Stomach (tissue), 4 donors: ENCODE measurements at regions not wholly inside any gene's neighbourhood (a gene's known extent, or its start where the extent isn't known, plus 50 kb on each side); places are given as distances from the start of the nearest gene placed in this dataset.
"Not testable (repeated sequence)": the region's sequence is repeated elsewhere in the genome, so short reads cannot be mapped to it uniquely, and the experiment has no call there.

Experiments
- CTCF ChIP-seq, 7 experiments: fragments of 450-650 bp in 4 of 7; fragments of 200-600 bp in 3 of 7; sonication (generic) in 3 of 7; IDR thresholded peaks; one replicate each; pipeline ENCODE4 v1.5.1; 2016 to 2019; ENCODE audit warnings: antibody characterized with exemption in 7 of 7, control low read depth in 2 of 7, mild to moderate bottlenecking in 1 of 7
- EP300 ChIP-seq: sonication (generic); formaldehyde crosslinking; IDR thresholded peaks from one replicate; pipeline ENCODE4 v1.6.1; 2017; ENCODE audit warnings: antibody characterized with exemption
- POLR2A ChIP-seq, 4 donors: fragments of 450-650 bp; IDR thresholded peaks; one replicate each; pipeline ENCODE4 v1.6.1; 2016; ENCODE audit warnings: antibody characterized with exemption in 4 of 4, control low read depth in 2 of 4, mild to moderate bottlenecking in 1 of 4, moderate library complexity in 1 of 4
- POLR2AphosphoS5 ChIP-seq, 3 donors: sonication (generic); formaldehyde crosslinking; IDR thresholded peaks; one replicate each; pipeline ENCODE4 v1.6.1; 2016; ENCODE audit warnings: antibody characterized with exemption in 3 of 3

GRCh38 chr6:85356743-85357142 lies 93.1 kb upstream of the NT5E start:
- not testable (repeated sequence) for TF ChIP-seq EP300; CTCF (IDR thresholded peaks at IDR 0.05); POLR2A (IDR thresholded peaks at IDR 0.05); POLR2AphosphoS5 (IDR thresholded peaks at IDR 0.05)
